Esophagus squamous epithelium (tissue), 5 donors: ENCODE measurements at regions not wholly inside any gene's neighbourhood (a gene's known extent, or its start where the extent isn't known, plus 50 kb on each side); places are given as distances from the start of the nearest gene placed in this dataset.

Experiments
- DNase-seq: peaks from one replicate; lab custom pipeline; 2025; lab: John Stamatoyannopoulos, UW
- H3K27ac ChIP-seq, 4 donors: fragments of 200-600 bp; sonication (generic); one replicate each; pipeline ENCODE4 v1.5.1; 2016 to 2019; ENCODE audit warnings: mild to moderate bottlenecking in 1 of 4
- H3K27me3 ChIP-seq, 4 donors: fragments of 200-600 bp; sonication (generic); 1 replicate in 3 of 4; 2 replicates in 1 of 4; pipeline versions ENCODE4 v1.5.1 to v1.6.0; 2017 to 2021; ENCODE audit warnings: antibody characterized with exemption in 1 of 4
- H3K36me3 ChIP-seq, 3 donors: fragments of 200-600 bp; sonication (generic); one replicate each; pipeline ENCODE4 v1.5.1; 2016 to 2019
- H3K4me1 ChIP-seq, 3 donors: fragments of 200-600 bp; sonication (generic); one replicate each; pipeline ENCODE4 v1.5.1; 2017 to 2019
- H3K4me3 ChIP-seq, 4 donors: fragments of 200-600 bp; sonication (generic); 1 replicate in 3 of 4; 2 replicates in 1 of 4; pipeline ENCODE4 v1.5.1; 2016 to 2019; ENCODE audit warnings: mild to moderate bottlenecking in 2 of 4, moderate library complexity in 1 of 4
- H3K9me3 ChIP-seq, 3 donors: fragments of 200-600 bp; sonication (generic); one replicate each; pipeline ENCODE4 v1.5.1; 2016 to 2019
- CTCF ChIP-seq, 6 experiments: fragments of 450-650 bp in 4 of 6; fragments of 200-600 bp in 2 of 6; sonication (generic) in 2 of 6; IDR thresholded peaks; one replicate each; pipeline ENCODE4 v1.5.1; 2016 to 2019; ENCODE audit warnings: antibody characterized with exemption in 6 of 6, mild to moderate bottlenecking in 4 of 6, moderate library complexity in 4 of 6
- POLR2A ChIP-seq, 4 donors: fragments of 450-650 bp; IDR thresholded peaks; one replicate each; pipeline ENCODE4 v1.6.1; 2017; ENCODE audit warnings: antibody characterized with exemption in 4 of 4, mild to moderate bottlenecking in 4 of 4, moderate library complexity in 3 of 4
- WGBS, 2 donors: methylation state at CpG; one replicate each; pipeline ENCODE4 v1.1.5; 2018; 5-methylcytosine and 5-hydroxymethylcytosine counted together
- intact Hi-C: fragments of 100-400 bp; cut with DNase I; formaldehyde crosslinking; loops from one replicate; pipeline ENCODE4 v1.15.0; 2022
- donor health status: DM: yes; HTN: yes; CAD: no.

GRCh38 chr17:68196394-68197090, 51.3 kb upstream of the AMZ2 start:
- TF ChIP-seq POLR2A (IDR thresholded peaks at IDR 0.05): no peak
- no peak for TF ChIP-seq CTCF (IDR thresholded peaks at IDR 0.05)
- Histone ChIP-seq H3K27me3 (peaks cover 2 to 65% (median 12%) of the 10 kb centered on the region in 4 donors), H3K36me3 (no peaks in the 10 kb centered on the region), H3K4me1 (peaks cover 41 to 57% (median 49%) of the 10 kb centered on the region in 3 donors), H3K27ac (no peak overlapping the region), H3K4me3 (peak overlapping the region; percentile 28 to 63 (median 51)), H3K9me3 (no peaks in the 10 kb centered on the region)
- intact Hi-C loops: no loop called here
- DNase-seq: no peak
- WGBS, 2 donors: 0 to 2% methylated on average over 9 to 12 of the region's 63 CpGs

GRCh38 chr17:68197091-68197996, 50.5 kb upstream of the AMZ2 start:
- Histone ChIP-seq H3K27me3 (peaks cover 2 to 65% (median 12%) of the 10 kb centered on the region in 4 donors), H3K27ac (peak overlapping the region in 2 of 4 donors; percentile 6 to 17), H3K4me1 (peaks cover 41 to 57% (median 49%) of the 10 kb centered on the region in 3 donors), H3K9me3 (no peaks in the 10 kb centered on the region), H3K4me3 (peak overlapping the region; percentile 28 to 63 (median 51)), H3K36me3 (no peaks in the 10 kb centered on the region)
- TF ChIP-seq POLR2A (IDR thresholded peaks at IDR 0.05) (no peak), CTCF (IDR thresholded peaks at IDR 0.05) (no peak)
- 3% methylated on average over 7 of the region's 53 CpGs; no CpG with 5 or more reads in 1 of the 2 donors for WGBS, 2 donors
- intact Hi-C loops: no loop called here
- DNase-seq: no peak

GRCh38 chr17:68197997-68198930, 49.6 kb upstream of the AMZ2 start:
- intact Hi-C loops: no loop called here
- DNase-seq: no peak
- 10 to 34% methylated on average over 2 to 26 of the region's 61 CpGs for WGBS, 2 donors
- H3K4me3 ChIP-seq: peak overlapping the region; percentile 28 to 63 (median 51)
- peaks cover 41 to 57% (median 49%) of the 10 kb centered on the region in 3 donors for H3K4me1 ChIP-seq
- H3K27ac ChIP-seq: no peak overlapping the region
- H3K27me3 ChIP-seq: peaks cover 2 to 65% (median 12%) of the 10 kb centered on the region in 4 donors
- no peaks in the 10 kb centered on the region for H3K9me3 ChIP-seq
- H3K36me3 ChIP-seq: no peaks in the 10 kb centered on the region
- TF ChIP-seq POLR2A (IDR thresholded peaks at IDR 0.05) (no peak), CTCF (IDR thresholded peaks at IDR 0.05) (no peak)
